GM23248 (cell line): ENCODE measurements at regions not wholly inside any gene's neighbourhood (a gene's known extent, or its start where the extent isn't known, plus 50 kb on each side); places are given as distances from the start of the nearest gene placed in this dataset.

Experiments used
- DNase-seq: peaks from one replicate; pipeline ENCODE4 v3.0.0-alpha.2; 2015
- H2AFZ ChIP-seq: fragments of 200-600 bp; sonication (generic); 2 replicates; pipeline ENCODE4 v1.6.1; 2016; ENCODE audit warnings: antibody characterized with exemption
- H3F3A ChIP-seq: fragments of 200-600 bp; sonication (generic); 2 replicates; pipeline ENCODE4 v1.6.1; 2016; ENCODE audit warnings: mild to moderate bottlenecking, antibody characterized with exemption, mixed run types; ENCODE audit not compliant: insufficient read depth
- H3K27ac ChIP-seq: fragments of 200-600 bp; sonication (generic); 2 replicates; pipeline ENCODE4 v1.5.1; 2016; ENCODE audit warnings: mild to moderate bottlenecking
- H3K27me3 ChIP-seq: fragments of 200-600 bp; sonication (generic); replicated peaks from 2 replicates; pipeline ENCODE4 v1.6.1; 2016; ENCODE audit warnings: mild to moderate bottlenecking; ENCODE audit not compliant: insufficient read depth
- H3K36me3 ChIP-seq: fragments of 200-600 bp; sonication (generic); 2 replicates; pipeline ENCODE4 v1.6.1; 2016; ENCODE audit warnings: low read depth, mild to moderate bottlenecking
- H3K4me1 ChIP-seq: fragments of 200-600 bp; sonication (generic); 2 replicates; pipeline ENCODE4 v1.6.1; 2016; ENCODE audit warnings: mild to moderate bottlenecking; ENCODE audit not compliant: insufficient read depth
- H3K4me2 ChIP-seq: fragments of 200-600 bp; sonication (generic); one replicate; pipeline ENCODE4 v1.6.1; 2016; ENCODE audit warnings: mild to moderate bottlenecking; ENCODE audit not compliant: unreplicated experiment
- H3K4me3 ChIP-seq: fragments of 200-600 bp; sonication (generic); 2 replicates; pipeline ENCODE4 v1.5.1; 2016; ENCODE audit warnings: mild to moderate bottlenecking
- H3K79me2 ChIP-seq: fragments of 200-600 bp; sonication (generic); 2 replicates; pipeline ENCODE4 v1.6.1; 2016; ENCODE audit warnings: mild to moderate bottlenecking; ENCODE audit not compliant: insufficient read depth
- H3K9ac ChIP-seq: fragments of 200-600 bp; sonication (generic); 2 replicates; pipeline ENCODE4 v1.6.1; 2016; ENCODE audit warnings: mild to moderate bottlenecking
- H3K9me2 ChIP-seq: fragments of 200-600 bp; sonication (generic); 2 replicates; pipeline ENCODE4 v1.6.1; 2016; ENCODE audit warnings: mixed run types, mild to moderate bottlenecking, moderate library complexity; ENCODE audit not compliant: insufficient read depth
- H3K9me3 ChIP-seq: fragments of 200-600 bp; sonication (generic); one replicate; pipeline ENCODE4 v1.6.1; 2017; ENCODE audit warnings: low read depth
- H4K20me1 ChIP-seq: fragments of 200-600 bp; sonication (generic); 2 replicates; pipeline ENCODE4 v1.6.0; 2016; ENCODE audit not compliant: insufficient read depth
- EZH2 ChIP-seq: fragments of 200-600 bp; sonication (generic); IDR thresholded peaks from 2 replicates; pipeline ENCODE4 v1.6.1; 2018; ENCODE audit warnings: antibody characterized with exemption, mild to moderate bottlenecking; ENCODE audit not compliant: insufficient read depth, poor library complexity, severe bottlenecking
- EZH2phosphoT487 ChIP-seq: fragments of 200-600 bp; sonication (generic); IDR thresholded peaks from 2 replicates; pipeline ENCODE4 v1.6.1; 2018; ENCODE audit warnings: antibody characterized with exemption, moderate library complexity, mild to moderate bottlenecking, low read depth; ENCODE audit not compliant: insufficient read depth
- WGBS, 2 experiments: methylation state at CpG; one replicate each; pipeline ENCODE4 v1.1.6; 2015 to 2017; ENCODE audit warnings: low lambda C conversion rate in 2 of 2, low coverage in 1 of 2; ENCODE audit errors: missing lambda C conversion rate in 2 of 2; 5-methylcytosine and 5-hydroxymethylcytosine counted together
- in situ Hi-C: fragments of 300-500 bp; cut with MboI; formaldehyde crosslinking; loops from 2 replicates; pipeline ENCODE4 v1.15.0; 2020

DNA sequence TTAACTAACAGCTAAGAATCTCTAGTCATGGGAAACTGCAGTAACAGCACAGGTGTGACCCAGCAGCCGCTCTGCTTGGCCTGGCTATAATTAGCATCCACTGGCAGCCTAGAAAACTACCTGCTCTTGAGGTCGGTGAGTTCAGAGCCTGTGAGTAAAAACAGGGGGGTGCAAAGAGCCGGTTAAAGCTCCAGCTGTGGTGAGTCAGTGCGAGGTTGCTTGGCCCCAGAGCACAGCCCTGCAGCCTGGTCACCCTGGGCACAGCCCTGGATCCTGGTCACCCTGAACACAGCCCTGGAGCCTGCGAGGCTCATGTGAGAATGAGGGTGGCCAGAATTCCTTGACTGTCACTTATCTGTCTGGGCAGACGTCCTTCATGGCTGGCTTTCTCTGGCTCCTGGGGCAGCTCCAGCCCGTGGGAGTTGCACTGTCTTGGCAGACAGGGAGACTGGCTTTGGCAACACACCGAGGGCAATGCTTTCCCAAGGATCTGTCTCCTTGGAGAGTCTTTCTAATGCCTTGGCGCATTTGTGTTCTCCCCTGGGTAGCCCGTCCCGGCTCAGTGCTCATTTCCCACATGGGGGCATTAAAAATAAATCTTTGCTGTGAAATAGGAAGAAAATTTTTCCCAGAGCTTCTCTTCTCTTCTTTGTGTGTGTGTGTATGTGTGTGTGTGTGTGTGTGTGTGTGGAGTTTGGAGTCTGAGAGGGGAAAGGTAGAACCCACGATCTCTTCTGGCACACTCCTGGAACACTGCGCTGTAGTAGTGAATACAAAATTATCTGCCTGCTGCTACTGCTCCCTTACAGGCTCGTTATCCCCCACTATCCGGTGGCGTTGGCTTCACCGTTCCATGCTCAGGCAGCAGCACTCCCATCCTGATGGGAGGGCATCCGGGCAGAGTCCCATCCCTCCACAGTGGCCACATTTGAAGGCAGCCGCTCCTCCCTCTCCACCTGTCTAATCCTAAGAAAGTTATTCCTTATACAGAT is 250.2 kb upstream of the MEX3C start:
- WGBS, 2 experiments: 6 to 9% methylated on average over 19 of the region's 19 CpGs
- no peaks in the 10 kb centered on the region for H3K4me1 ChIP-seq
- H3K36me3 ChIP-seq: no peaks in the 10 kb centered on the region
- no peak overlapping the region for H3K9ac ChIP-seq
- H4K20me1 ChIP-seq: no peaks in the 10 kb centered on the region
- H3K27me3 ChIP-seq: no peaks in the 10 kb centered on the region
- in situ Hi-C loops: no loop called here
- H3F3A ChIP-seq: no peaks in the 10 kb centered on the region
- no peak overlapping the region for H3K4me2 ChIP-seq
- no peak overlapping the region for H3K27ac ChIP-seq
- H3K9me2 ChIP-seq: no peaks in the 10 kb centered on the region
- no peak overlapping the region for H2AFZ ChIP-seq
- no peaks in the 10 kb centered on the region for H3K9me3 ChIP-seq
- TF ChIP-seq EZH2phosphoT487: no peak
- TF ChIP-seq EZH2: no peak
- H3K79me2 ChIP-seq: no peaks in the 10 kb centered on the region
- H3K4me3 ChIP-seq: no peak overlapping the region
- DNase-seq: no peak

DNA sequence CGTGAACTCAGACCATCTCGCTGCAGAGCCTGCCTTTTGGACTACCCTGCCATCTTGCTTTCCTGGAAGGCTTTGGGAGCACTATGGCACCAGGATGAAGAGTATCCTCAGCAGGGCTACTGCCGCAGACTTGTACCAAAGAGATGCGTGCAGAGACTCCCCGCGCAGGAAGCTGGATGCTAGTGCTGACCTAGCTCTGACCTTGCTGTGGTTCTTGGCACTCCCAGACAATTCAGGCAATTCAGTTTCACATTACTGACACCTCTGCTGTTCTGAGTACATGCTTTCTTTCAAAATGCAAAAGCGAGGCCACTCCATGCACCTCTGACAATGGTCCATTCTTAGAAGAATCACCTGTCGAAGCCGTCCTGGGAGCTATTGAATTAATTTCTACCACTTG is 251.5 kb upstream of the MEX3C start:
- no peak overlapping the region for H3K27ac ChIP-seq
- H3K9ac ChIP-seq: no peak overlapping the region
- in situ Hi-C loops: no loop called here
- H2AFZ ChIP-seq: no peak overlapping the region
- WGBS, 2 experiments: 56 to 63% methylated on average over 9 of the region's 9 CpGs
- no peaks in the 10 kb centered on the region for H3K27me3 ChIP-seq
- no peak overlapping the region for H3K4me3 ChIP-seq
- no peaks in the 10 kb centered on the region for H3F3A ChIP-seq
- no peaks in the 10 kb centered on the region for H3K4me1 ChIP-seq
- TF ChIP-seq EZH2phosphoT487 (no peak), EZH2 (no peak)
- H3K9me2 ChIP-seq: no peaks in the 10 kb centered on the region
- H3K4me2 ChIP-seq: no peak overlapping the region
- no peaks in the 10 kb centered on the region for H3K79me2 ChIP-seq
- no peak for DNase-seq
- H3K9me3 ChIP-seq: no peaks in the 10 kb centered on the region
- H3K36me3 ChIP-seq: no peaks in the 10 kb centered on the region
- no peaks in the 10 kb centered on the region for H4K20me1 ChIP-seq

DNA sequence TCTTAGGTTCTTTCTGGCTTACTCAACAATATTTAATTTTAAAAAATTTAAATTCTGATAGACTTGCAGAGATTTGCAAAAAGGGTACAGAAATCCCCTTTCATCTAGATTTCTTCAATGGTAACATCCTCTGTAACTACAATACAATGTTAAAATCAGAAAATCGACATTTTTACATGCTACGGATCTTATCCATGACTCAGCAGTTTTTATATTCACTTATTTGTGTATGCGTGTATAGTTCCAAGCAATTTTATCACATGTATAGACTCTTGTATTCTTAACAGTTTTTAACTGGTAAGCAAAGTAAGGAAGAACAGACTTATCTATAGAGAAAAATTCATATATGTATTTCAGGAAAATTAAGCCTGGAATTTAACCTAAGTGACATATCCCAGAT is 256.1 kb upstream of the MEX3C start:
- no peaks in the 10 kb centered on the region for H3F3A ChIP-seq
- DNase-seq: no peak
- H3K79me2 ChIP-seq: no peaks in the 10 kb centered on the region
- no peaks in the 10 kb centered on the region for H4K20me1 ChIP-seq
- in situ Hi-C loops: no loop called here
- H3K9me3 ChIP-seq: no peaks in the 10 kb centered on the region
- H3K27me3 ChIP-seq: no peaks in the 10 kb centered on the region
- no peak overlapping the region for H2AFZ ChIP-seq
- no peak overlapping the region for H3K27ac ChIP-seq
- TF ChIP-seq EZH2phosphoT487 (no peak), EZH2 (no peak)
- no peaks in the 10 kb centered on the region for H3K9me2 ChIP-seq
- H3K36me3 ChIP-seq: no peaks in the 10 kb centered on the region
- H3K4me3 ChIP-seq: no peak overlapping the region
- no peak overlapping the region for H3K4me2 ChIP-seq
- no peaks in the 10 kb centered on the region for H3K4me1 ChIP-seq
- WGBS, 2 experiments: 62 to 63% methylated on average over 3 of the region's 3 CpGs
- no peak overlapping the region for H3K9ac ChIP-seq

DNA sequence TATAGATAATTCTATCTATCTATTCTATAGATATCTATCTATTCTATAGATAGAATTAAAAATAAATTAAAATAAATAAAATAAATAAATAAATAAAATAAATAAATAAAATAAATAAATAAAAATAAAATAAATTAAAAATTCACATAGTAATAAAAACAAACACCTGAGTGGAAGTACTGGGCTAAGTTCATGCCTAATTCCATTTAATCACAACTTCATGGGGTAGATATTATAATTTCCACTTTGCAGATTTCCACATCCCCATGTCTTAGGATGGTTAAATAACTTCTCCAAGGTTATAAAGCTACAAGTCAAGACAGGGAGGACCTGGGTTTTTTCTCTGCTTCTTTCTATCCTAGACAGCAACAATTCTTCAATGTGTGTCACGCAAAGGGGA is 261.4 kb upstream of the MEX3C start:
- TF ChIP-seq EZH2phosphoT487 (no peak), EZH2 (no peak)
- WGBS, 2 experiments: 52 to 61% methylated on average over 1 of the region's 1 CpG
- H3K36me3 ChIP-seq: no peaks in the 10 kb centered on the region
- no peak overlapping the region for H3K27ac ChIP-seq
- no peak overlapping the region for H3K4me3 ChIP-seq
- no peaks in the 10 kb centered on the region for H3K4me1 ChIP-seq
- H2AFZ ChIP-seq: no peak overlapping the region
- no peaks in the 10 kb centered on the region for H3F3A ChIP-seq
- H4K20me1 ChIP-seq: no peaks in the 10 kb centered on the region
- H3K79me2 ChIP-seq: no peaks in the 10 kb centered on the region
- no peaks in the 10 kb centered on the region for H3K9me2 ChIP-seq
- DNase-seq: no peak
- in situ Hi-C loops: no loop called here
- no peak overlapping the region for H3K4me2 ChIP-seq
- no peaks in the 10 kb centered on the region for H3K9me3 ChIP-seq
- H3K9ac ChIP-seq: no peak overlapping the region
- no peaks in the 10 kb centered on the region for H3K27me3 ChIP-seq

DNA sequence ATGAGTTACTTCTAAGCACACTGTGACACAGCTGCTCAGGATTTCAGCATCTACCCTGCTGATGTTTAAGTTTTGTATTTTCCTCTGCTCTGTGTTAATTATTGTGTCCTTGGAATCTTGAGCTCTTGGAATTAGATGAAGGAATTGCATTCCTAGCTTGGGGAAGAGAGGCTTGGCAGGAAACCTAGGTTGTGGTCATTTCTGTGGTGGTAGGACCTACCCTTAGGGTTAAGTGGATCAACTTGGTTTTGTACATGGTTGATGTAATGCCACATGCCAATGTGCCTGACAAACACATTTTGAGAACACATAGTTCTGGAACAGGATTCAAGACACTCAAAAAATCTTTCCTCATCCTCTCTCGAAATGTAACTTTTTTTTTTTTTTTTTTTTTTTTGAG is 264.5 kb upstream of the MEX3C start:
- no peaks in the 10 kb centered on the region for H3F3A ChIP-seq
- no peaks in the 10 kb centered on the region for H3K27me3 ChIP-seq
- H3K79me2 ChIP-seq: no peaks in the 10 kb centered on the region
- no peak overlapping the region for H3K9ac ChIP-seq
- no peak overlapping the region for H3K27ac ChIP-seq
- H3K4me2 ChIP-seq: no peak overlapping the region
- in situ Hi-C loops: no loop called here
- no peaks in the 10 kb centered on the region for H3K9me3 ChIP-seq
- H2AFZ ChIP-seq: no peak overlapping the region
- no peak for DNase-seq
- no peak overlapping the region for H3K4me3 ChIP-seq
- H3K4me1 ChIP-seq: no peaks in the 10 kb centered on the region
- H3K36me3 ChIP-seq: no peaks in the 10 kb centered on the region
- TF ChIP-seq EZH2 (no peak), EZH2phosphoT487 (no peak)
- H4K20me1 ChIP-seq: no peaks in the 10 kb centered on the region
- 0% methylated on average over 1 of the region's 1 CpG for WGBS, 2 experiments
- no peaks in the 10 kb centered on the region for H3K9me2 ChIP-seq
